ENCODE measurements at regions not wholly inside any gene's neighbourhood (a gene's known extent, or its start where the extent isn't known, plus 50 kb on each side); places are given as distances from the start of the nearest gene placed in this dataset.
"Not testable (repeated sequence)": the region's sequence is repeated elsewhere in the genome, so short reads cannot be mapped to it uniquely, and the experiment has no call there.

- DNase-seq = not testable (repeated sequence)
These were observed 102.8 kb upstream of the GAS1 start for GRCh38 chr9:87049929-87050608.

GRCh38 chr9:87054999-87055686 lies 107.8 kb upstream of the GAS1 start:
- DNase-seq = peak; percentile 70

GRCh38 chr9:87059772-87060171 lies 112.5 kb upstream of the GAS1 start:
- DNase-seq = no peak

GRCh38 chr9:87062746-87063145 lies 115.4 kb upstream of the GAS1 start:
- DNase-seq = no peak

GRCh38 chr9:87063246-87063645 lies 115.9 kb upstream of the GAS1 start:
- no peak for DNase-seq

GRCh38 chr9:87063871-87064270 lies 116.6 kb upstream of the GAS1 start:
- DNase-seq = no peak

- DNase-seq = no peak
These were observed 117.0 kb upstream of the GAS1 start for GRCh38 chr9:87064311-87064710.

GRCh38 chr9:87065981-87066380 lies 118.7 kb upstream of the GAS1 start:
- DNase-seq = no peak

- no peak for DNase-seq
These were observed 120.1 kb upstream of the GAS1 start for GRCh38 chr9:87067426-87067825.

GRCh38 chr9:87068177-87068840 lies 121.0 kb upstream of the GAS1 start:
- DNase-seq = no peak

- DNase-seq = no peak
These were observed 122.4 kb upstream of the GAS1 start for GRCh38 chr9:87069690-87070089.

GRCh38 chr9:87070336-87070735 lies 123.0 kb upstream of the GAS1 start:
- DNase-seq = no peak

- DNase-seq = no peak
These were observed 124.2 kb upstream of the GAS1 start for GRCh38 chr9:87071473-87071872.

- DNase-seq = no peak
These were observed 126.4 kb upstream of the GAS1 start for GRCh38 chr9:87073692-87074091.

- no peak for DNase-seq
These were observed 128.2 kb upstream of the GAS1 start for GRCh38 chr9:87075537-87075936.

GRCh38 chr9:87076825-87077224 lies 129.5 kb upstream of the GAS1 start:
- no peak for DNase-seq

- DNase-seq = no peak
These were observed 130.7 kb upstream of the GAS1 start for GRCh38 chr9:87077986-87078385.

GRCh38 chr9:87080512-87081264 lies 133.4 kb upstream of the GAS1 start:
- DNase-seq = peak; percentile 14

- DNase-seq = no peak
These were observed 134.2 kb upstream of the GAS1 start for GRCh38 chr9:87081503-87081902.

GRCh38 chr9:87083986-87084385 lies 136.7 kb upstream of the GAS1 start:
- no peak for DNase-seq

GRCh38 chr9:87084407-87084806 lies 137.1 kb upstream of the GAS1 start:
- DNase-seq = no peak

GRCh38 chr9:87085073-87085472 lies 137.8 kb upstream of the GAS1 start:
- no peak for DNase-seq

GRCh38 chr9:87085521-87085920 lies 138.2 kb upstream of the GAS1 start:
- DNase-seq = no peak
